OCI-LY1 (cell line): ENCODE measurements at regions not wholly inside any gene's neighbourhood (a gene's known extent, or its start where the extent isn't known, plus 50 kb on each side); places are given as distances from the start of the nearest gene placed in this dataset.

Experiments
- EZH2 ChIP-seq: fragments of 200-600 bp; sonication (generic), shearing (Covaris generic); IDR thresholded peaks from 2 replicates; pipeline ENCODE4 v1.8.0; 2017; ENCODE audit warnings: borderline replicate concordance, mixed run types, mild to moderate bottlenecking, antibody characterized with exemption, low read length, moderate library complexity, mixed read lengths
- TF ChIP-seq, protein P1 (sequence below): fragments of 200-600 bp; sonication (generic), shearing (Covaris generic); IDR thresholded peaks from 2 replicates; pipeline ENCODE4 v1.5.1; 2017; ENCODE audit warnings: mild to moderate bottlenecking, antibody characterized with exemption, low read length, moderate library complexity, mixed read lengths

DNA sequence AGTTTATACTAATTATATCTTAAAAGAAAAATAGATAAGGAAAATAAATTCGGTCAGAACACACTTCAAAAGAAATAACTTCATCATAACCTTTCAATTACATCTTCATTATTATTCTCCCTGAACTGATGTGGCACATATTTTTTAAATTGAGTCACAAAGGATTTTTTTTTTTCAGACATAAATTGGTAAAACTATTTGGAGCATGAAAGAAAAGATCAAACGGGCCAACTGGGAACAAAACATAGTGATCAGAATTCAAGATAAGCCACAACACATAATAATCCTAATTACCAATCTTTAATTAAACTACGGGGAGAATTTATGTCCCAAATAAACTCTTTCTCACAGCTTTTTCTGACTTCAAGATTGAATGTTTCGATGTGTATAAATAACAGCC, 258.2 kb upstream of the MAGI2 start:
- TF ChIP-seq, protein P1, sequence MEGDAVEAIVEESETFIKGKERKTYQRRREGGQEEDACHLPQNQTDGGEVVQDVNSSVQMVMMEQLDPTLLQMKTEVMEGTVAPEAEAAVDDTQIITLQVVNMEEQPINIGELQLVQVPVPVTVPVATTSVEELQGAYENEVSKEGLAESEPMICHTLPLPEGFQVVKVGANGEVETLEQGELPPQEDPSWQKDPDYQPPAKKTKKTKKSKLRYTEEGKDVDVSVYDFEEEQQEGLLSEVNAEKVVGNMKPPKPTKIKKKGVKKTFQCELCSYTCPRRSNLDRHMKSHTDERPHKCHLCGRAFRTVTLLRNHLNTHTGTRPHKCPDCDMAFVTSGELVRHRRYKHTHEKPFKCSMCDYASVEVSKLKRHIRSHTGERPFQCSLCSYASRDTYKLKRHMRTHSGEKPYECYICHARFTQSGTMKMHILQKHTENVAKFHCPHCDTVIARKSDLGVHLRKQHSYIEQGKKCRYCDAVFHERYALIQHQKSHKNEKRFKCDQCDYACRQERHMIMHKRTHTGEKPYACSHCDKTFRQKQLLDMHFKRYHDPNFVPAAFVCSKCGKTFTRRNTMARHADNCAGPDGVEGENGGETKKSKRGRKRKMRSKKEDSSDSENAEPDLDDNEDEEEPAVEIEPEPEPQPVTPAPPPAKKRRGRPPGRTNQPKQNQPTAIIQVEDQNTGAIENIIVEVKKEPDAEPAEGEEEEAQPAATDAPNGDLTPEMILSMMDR, result no peak
- no peak for TF ChIP-seq EZH2
